ENCODE measurements at regions not wholly inside any gene's neighbourhood (a gene's known extent, or its start where the extent isn't known, plus 50 kb on each side); places are given as distances from the start of the nearest gene placed in this dataset.

DNA sequence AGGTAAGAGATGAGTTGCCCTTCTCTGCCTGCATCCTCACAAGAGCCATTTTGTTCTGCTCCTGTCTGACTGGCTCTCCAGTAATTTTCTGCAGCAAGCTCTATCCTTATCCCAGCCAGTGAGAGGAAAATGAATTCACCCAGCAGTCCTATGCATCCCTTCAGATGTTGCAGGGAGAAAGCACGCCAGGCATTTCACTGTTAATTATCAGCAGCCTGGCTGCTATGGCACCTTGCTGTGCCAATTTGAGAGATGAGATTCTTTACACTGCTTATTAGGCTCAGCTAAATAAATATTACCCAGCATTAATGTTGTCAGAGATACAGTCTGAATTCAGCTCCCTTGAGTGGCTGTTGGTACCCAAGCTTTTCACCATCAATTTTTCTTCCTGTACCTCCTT lies 61.1 kb upstream of the SNAP25 start:
- H3K27me3 ChIP-seq: peaks cover 6% of the 10 kb centered on the region
- no peaks in the 10 kb centered on the region; the same call in 1 of the 2 replicates for H3K9me3 ChIP-seq

DNA sequence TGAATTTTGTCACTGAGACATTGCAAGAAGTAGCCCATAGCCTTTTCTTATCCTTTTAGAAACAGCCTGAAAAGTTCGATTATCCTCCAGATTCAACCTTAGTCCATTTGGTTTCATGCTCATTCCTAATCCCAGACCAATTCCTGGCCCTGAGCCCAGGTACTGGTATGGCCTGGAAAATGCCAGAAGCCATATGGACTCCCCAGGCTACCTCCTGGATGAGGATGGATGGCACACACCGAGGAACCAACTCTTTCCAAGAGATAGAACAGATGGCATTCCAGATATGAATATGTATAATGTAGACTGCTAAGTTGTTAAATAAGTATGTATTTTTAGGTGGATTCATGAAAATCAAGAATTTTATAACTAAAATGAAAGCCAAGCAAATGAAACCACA lies 51.6 kb upstream of the SNAP25 start:
- Histone ChIP-seq H3K27me3 (no peaks in the 10 kb centered on the region), H3K9me3 (no peaks in the 10 kb centered on the region; the same call in 1 of the 2 replicates), H3K36me3 (no peaks in the 10 kb centered on the region), H3K4me3 (no peak overlapping the region)
- no peak for DNase-seq

More for the DNA sequence above, 61.1 kb upstream of the SNAP25 start:
- no peak for DNase-seq
- Histone ChIP-seq H3K4me3 (no peak overlapping the region), H3K36me3 (no peaks in the 10 kb centered on the region)

DNA sequence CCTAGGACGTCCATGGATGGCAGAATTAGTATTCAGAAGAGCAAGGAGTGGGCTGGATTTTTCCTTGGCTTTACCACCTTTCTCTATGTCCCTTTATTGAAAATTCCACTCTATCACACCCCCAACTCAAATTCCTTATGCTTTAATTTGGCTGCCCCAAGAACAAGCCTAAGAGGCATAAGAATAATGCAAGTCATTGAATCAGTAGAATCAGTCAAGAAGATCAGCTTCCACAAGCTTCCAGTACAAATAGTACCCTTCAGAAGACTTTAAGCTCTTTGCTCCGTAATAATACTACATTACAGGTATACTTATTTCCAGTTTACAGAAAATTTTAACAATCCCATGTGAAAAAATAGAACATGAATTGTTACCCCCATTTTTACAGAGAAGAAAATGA lies 51.0 kb upstream of the SNAP25 start:
- Histone ChIP-seq H3K36me3 (no peaks in the 10 kb centered on the region), H3K27me3 (peaks cover 4% of the 10 kb centered on the region), H3K9me3 (no peaks in the 10 kb centered on the region; the same call in 1 of the 2 replicates), H3K4me3 (no peak overlapping the region)
- DNase-seq: no peak

Measured in MG63 (cell line).